Epithelial cell of proximal tubule (primary cell): ENCODE measurements at regions not wholly inside any gene's neighbourhood (a gene's known extent, or its start where the extent isn't known, plus 50 kb on each side); places are given as distances from the start of the nearest gene placed in this dataset.

Experiments used
- DNase-seq: peaks from one replicate; pipeline ENCODE4 v3.0.0-alpha.2; 2011; ENCODE audit warnings: low read depth
- H3K4me3 ChIP-seq: 2 replicates; pipeline ENCODE4 v1.5.1; 2011; ENCODE audit warnings: low read depth, mild to moderate bottlenecking, low read length
- CTCF ChIP-seq: conservative IDR thresholded peaks from 2 replicates; pipeline ENCODE4 v1.5.1; 2012; ENCODE audit warnings: low read depth, mild to moderate bottlenecking, low read length

GRCh38 chr6:71404145-71404966, 115.7 kb downstream of the OGFRL1 start:
- peak; percentile 96 for DNase-seq
- no peak for TF ChIP-seq CTCF
- H3K4me3 ChIP-seq = peak overlapping the region; percentile 57

GRCh38 chr6:71404967-71405278, 116.3 kb downstream of the OGFRL1 start:
- no peak for DNase-seq
- peak overlapping the region; percentile 57 for H3K4me3 ChIP-seq
- TF ChIP-seq CTCF = no peak

DNA sequence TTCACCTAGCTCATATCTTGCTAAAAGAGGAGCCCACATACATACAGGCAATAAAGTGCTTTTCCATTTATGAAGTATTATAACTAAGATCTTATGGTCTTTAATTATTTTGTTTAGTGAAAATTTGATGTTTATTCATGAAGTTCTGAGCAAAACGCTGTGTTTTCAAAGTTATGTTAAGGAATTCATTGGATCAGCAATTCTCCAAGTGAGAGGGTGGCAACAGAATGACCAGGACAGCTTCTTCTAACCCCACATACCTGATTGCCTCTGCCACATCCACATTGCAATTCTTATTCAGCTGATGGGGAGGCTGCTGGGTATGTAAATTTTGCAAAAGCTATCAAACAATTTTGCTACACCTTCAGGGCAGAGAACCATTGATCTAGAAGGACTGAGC, 116.8 kb downstream of the OGFRL1 start:
- peak overlapping the region; percentile 57 for H3K4me3 ChIP-seq
- TF ChIP-seq CTCF = no peak
- DNase-seq = no peak

- no peak for TF ChIP-seq CTCF
- peak overlapping the region; percentile 13 for H3K4me3 ChIP-seq
- no peak for DNase-seq
These were observed 118.6 kb downstream of the OGFRL1 start for GRCh38 chr6:71406865-71407860.

DNA sequence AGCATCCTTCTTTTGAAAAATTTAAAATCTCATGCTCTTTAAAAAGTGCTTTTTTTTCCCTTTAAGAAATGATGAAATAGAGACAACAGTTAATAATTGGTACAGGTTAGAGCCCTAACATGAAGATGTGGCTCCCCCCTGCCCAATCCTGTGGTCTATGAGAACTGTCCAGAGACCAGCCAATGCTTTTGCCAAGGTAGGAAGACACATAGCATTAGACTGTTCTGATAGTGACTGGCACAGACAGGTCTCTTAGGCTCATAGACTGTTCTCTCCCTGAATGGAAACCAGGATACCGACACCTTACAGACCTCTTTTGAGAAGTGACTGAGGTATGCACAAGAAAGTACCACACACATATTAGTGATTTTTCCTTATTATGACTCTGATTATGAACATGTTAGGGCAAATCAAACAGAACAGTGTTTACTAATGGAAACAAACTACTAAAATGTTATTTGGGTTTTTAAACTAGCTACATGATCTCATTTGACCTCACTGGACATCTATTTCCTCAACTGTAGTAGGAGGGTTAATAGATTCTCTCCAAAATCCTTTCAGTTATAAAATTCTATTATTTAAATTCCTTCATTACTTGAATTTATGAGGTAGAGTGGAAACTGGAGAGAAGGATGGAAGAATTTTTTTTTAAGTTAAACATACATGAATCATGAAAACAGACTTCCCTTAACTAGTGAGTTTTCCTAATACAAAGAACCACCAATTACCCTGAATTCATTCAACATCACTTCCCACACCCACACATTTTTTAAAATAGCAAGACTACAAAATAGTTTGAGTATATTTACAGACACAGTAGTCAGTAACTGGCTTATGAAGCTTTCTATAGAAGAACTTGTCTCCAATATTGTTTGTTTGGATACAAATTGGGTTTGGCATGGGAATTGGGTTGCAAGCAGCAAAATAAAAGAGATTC, 120.4 kb downstream of the OGFRL1 start:
- no peak for TF ChIP-seq CTCF
- DNase-seq = no peak
- peak overlapping the region; percentile 86 for H3K4me3 ChIP-seq

- peak; percentile 74 for DNase-seq
- TF ChIP-seq CTCF = no peak
- peak overlapping the region; percentile 86 for H3K4me3 ChIP-seq
These were observed 121.6 kb downstream of the OGFRL1 start for GRCh38 chr6:71410164-71410566.
